Left cardiac atrium (tissue), 4 donors: ENCODE measurements at regions not wholly inside any gene's neighbourhood (a gene's known extent, or its start where the extent isn't known, plus 50 kb on each side); places are given as distances from the start of the nearest gene placed in this dataset.

ENCODE experiments used
- ATAC-seq, 2 donors: fragments of 200-7000 bp; cut with Tn5 transposase; one replicate each; pipeline ENCODE4 v1.9.1; 2020; ENCODE audit warnings: mild to moderate bottlenecking in 2 of 2, moderate library complexity in 2 of 2
- DNase-seq: peaks from one replicate; pipeline ENCODE4 v3.0.0-alpha.2; 2020
- intact Hi-C, 2 donors: fragments of 100-400 bp; cut with DNase I; formaldehyde crosslinking; loops; one replicate each; pipeline versions ENCODE4 v1.14.1 to v1.15.1; 2022 to 2023
- donor health status: DM: no; HTN: yes; CAD: no.
- donor health status: DM: no; HTN: yes; CAD: no; lungs with severe emphysema.
- donor health status: DM: yes; HTN: yes; CAD: no.
- donor health status: Dilated cardiomyopathy.

DNA sequence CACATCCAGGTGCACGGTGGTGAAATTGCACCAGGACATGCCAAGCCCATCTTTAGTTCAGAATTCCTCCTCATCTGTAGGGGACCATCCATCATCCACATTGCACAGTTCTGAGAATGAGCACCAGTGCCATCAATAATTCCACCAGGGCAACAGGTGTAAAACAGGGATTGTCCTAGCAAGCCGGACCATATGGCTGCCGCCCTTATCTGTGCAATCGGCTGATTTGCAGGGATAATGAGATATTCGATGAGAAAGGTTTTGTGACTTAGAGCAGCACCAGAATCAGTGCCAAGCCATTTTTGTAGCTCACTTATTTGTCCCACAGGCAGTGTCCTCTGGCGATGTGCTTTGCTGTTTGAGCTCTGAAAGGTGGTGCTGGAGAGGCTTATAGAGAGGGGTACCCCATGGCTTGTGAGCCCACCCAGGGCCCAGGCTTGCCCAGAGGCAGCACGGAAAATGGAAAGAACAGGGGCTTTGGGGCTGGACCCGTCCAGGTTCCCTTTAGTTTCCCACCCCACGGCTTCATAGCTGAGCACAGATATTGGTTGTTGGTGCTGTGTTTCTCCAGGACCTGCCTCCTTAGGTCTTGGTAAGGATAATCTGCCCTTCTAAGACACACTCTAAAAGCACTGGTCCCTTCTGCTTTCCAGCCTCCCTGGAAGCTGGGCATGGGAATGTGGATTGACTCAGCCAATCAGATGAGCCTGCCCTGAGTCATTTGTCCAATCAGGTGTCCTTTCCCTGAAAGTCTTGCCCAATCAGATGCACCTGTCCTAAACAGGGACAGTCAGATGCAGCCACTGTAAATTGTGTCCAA is 84.0 kb upstream of the SHANK2 start:
- DNase-seq = no peak
- intact Hi-C loops = no loop called here
- no peak for ATAC-seq

DNA sequence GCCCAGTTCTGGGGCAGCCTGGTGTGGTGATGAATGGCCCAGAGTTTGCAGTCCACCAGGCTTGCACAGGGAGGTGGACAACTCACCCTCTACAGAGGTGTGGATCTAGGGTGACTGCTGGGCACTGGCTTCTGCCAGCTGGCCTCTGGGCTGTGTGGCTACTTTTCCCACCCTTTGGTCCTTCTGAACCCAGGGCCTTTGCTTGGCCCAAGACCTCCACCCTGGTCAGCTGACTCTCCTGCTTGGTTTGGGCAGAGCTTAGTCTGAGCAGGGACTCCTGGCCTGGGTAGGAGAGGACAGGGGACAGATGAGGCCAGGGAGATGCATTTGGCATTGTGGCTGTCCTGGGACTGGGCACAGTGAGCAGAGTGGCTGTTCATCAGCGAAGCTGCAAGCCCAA is 83.0 kb upstream of the SHANK2 start:
- intact Hi-C loops = no loop called here
- DNase-seq (no peak), ATAC-seq (no peak)

DNA sequence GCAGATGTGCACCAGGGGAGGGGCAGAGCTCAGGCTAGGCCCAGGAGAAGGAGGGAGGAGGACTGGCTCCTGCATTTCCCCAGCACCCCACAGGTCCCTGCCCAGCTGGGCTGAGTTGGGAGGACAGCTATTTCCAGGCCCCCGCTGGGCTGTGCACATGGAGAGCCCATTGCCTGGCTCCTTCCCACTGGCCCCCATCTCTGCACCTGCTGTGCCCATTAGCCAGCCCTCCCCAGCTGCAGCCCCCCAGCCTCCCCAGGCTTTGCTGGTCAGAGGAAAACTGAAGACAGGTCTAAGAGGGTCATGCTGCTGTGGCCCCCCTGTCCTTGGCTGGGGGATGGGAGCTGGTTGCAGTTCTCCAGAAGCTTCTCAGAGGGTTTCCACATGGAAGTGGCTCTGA is 81.8 kb upstream of the SHANK2 start:
- ATAC-seq (no peak), DNase-seq (no peak)
- intact Hi-C loops = no loop called here

DNA sequence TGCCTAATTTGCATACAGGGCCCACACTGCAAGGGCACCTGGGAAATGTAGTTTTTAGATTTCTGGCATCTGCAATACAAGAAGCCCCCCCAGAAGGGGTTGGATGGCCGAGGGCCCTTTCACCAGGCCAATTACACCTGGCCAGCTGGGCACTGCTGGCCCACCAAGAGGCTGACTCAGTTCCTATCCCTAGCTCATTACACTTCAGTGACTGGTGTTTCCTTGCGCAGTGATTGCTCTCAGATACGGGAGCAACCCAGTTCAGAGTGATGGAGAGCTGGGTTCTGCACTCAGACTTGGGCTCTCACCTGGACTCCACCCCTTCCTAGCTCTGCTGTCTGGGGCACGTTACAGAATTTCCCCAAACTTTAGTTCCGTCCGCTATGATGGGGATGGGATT is 81.1 kb upstream of the SHANK2 start:
- no peak for DNase-seq
- no peak for ATAC-seq
- intact Hi-C loops = no loop called here

GRCh38 chr11:71332447-71332846 is 80.1 kb upstream of the SHANK2 start:
- ATAC-seq = no peak
- no peak for DNase-seq
- intact Hi-C loops = no loop called here

DNA sequence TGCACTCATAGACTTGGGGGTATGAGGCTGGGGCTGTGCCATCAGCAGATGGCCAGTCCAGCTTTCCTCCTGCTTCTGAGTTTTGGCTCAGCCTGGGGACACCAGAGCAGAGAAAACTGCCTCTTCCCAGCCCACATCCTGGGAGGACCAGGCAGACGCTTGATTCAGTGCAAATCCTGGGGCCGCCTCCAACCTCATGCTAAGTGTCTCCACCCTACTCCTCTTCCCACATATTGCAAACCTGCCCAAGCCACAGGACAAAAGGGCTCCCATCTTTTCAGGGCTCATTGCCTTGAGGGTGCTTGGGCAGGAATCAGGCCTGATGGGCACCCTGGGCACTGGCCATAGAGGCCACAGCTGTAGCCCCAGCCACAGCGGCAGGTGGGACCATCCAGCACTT is 79.7 kb upstream of the SHANK2 start:
- DNase-seq (no peak), ATAC-seq (no peak)

DNA sequence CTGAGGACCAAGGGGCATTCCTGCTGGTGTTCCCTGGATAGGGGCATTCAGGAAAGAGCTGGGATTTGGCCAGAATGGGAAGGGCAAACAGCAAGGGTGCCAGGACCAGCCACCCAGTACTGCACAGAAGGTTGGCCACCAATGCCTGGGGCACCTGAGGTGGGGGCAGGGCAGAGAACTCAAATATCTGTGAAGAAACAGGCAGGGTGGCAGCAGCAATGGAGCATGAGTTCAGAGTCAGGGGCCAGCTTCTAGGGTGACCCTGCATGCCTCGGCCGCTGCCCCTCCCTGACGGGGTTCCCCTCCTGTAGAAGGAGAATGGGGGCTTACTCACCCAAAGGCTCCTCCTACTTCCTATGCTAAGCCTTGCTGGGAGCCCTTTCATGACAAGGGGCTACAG is 79.3 kb upstream of the SHANK2 start:
- ATAC-seq (no peak), DNase-seq (no peak)
- intact Hi-C loops = no loop called here

More for the DNA sequence above, 79.7 kb upstream of the SHANK2 start:
- intact Hi-C loops = no loop called here

- intact Hi-C loops = no loop called here
- ATAC-seq (no peak), DNase-seq (no peak)
These were observed 78.6 kb upstream of the SHANK2 start for GRCh38 chr11:71330996-71331395.

GRCh38 chr11:71330349-71330748 is 78.0 kb upstream of the SHANK2 start:
- intact Hi-C loops = no loop called here
- DNase-seq (no peak), ATAC-seq (no peak)

DNA sequence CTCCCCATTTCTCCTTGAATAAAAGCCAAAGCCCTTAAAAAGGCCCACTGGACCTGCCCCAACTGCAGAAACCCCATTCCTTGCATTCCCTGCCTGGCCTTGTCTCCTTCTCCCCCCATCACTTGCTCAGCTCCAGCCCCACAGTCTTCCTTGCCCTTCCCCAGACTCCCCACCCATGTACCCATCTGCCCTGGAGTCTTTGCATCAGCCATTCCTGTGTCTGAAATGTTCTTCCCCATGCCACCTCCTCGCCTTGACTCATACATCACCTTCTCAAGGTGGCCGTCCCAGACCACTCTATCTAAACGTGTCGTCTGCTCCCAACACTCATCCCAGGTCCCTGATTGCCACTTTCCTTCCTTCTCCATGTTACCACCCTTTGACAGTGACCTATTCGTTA is 77.4 kb upstream of the SHANK2 start:
- intact Hi-C loops = no loop called here
- no peak for ATAC-seq
- DNase-seq = no peak

GRCh38 chr11:71329165-71329510 is 76.8 kb upstream of the SHANK2 start:
- no peak for DNase-seq
- intact Hi-C loops = no loop called here
- ATAC-seq = no peak

DNA sequence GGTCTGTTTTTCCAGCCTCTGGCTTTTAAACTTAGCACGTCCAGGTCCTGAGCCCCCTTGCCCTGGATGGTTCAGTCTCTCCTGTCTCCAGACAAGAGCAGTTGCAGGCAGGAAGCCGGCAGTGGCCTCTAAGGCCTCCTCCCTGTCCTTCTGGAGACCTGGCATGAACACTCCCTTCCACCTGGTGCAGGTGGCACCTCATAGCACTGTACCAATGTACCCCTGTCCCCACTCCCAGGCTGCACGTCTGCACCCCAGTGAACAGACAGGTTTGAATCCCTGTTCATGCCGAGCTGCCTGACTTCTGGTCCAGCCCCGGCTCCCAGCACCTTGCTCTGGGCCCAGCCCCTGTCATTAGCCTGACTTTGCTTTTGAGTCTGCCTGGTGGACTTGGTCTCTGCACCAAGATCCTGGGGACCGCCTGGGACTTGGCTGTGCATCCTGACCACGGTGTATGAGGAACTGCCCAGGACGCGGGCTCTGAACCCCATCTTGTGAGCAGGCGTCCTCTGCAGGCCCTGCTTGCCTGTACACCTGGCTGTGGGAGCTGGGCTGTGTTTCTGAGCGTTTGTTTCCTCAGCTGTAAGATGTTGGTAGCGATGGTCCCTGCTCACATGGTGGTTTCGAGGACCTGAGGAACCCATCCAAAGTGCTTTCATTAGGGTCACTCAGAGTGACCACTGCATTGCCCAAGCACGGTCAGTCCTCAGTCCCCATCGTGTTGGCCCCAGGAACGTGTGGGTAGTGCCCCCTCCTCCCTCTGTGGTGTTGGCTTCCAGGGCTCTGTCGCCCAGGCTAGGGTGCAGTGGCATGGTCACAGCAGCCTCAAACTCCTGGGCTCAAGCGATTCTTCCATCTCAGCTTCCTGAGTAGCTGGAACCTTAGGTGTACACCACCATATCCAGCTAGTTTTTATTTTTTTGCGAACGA is 75.0 kb upstream of the SHANK2 start:
- DNase-seq (no peak), ATAC-seq (no peak)
- intact Hi-C loops = no loop called here

DNA sequence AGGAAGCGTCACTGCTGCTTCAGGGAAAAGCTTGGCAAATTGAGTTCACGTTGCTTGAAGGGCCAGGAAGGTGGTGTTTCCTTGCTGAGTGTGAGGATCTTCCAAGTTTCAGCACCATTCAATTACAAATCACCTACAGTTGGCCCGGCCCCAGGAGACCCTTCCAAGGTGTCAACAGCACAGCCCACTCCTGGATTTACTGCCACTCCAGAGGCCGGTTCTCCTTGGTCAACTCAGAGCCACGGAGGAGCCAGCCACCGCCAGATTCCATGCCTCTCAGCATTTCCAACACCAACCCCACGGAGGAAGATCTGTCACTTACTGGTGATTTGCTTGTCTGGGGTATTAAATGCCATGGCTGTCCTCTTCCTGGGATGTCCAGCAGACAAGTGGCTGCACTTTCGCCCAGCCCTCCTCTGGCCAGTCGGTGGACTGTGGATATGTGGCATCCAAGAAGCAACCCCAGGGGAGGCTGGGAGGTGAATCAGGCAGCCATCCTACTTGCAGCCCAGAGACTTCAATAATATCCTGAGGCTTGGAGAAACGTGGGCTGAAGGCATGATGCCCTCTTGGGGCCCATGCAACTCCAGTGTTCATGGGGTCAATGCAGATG is 74.1 kb upstream of the SHANK2 start:
- no peak for ATAC-seq
- DNase-seq = no peak
- intact Hi-C loops = no loop called here

GRCh38 chr11:71325418-71326327 is 73.3 kb upstream of the SHANK2 start:
- no peak for ATAC-seq
- intact Hi-C loops = no loop called here
- DNase-seq = no peak

DNA sequence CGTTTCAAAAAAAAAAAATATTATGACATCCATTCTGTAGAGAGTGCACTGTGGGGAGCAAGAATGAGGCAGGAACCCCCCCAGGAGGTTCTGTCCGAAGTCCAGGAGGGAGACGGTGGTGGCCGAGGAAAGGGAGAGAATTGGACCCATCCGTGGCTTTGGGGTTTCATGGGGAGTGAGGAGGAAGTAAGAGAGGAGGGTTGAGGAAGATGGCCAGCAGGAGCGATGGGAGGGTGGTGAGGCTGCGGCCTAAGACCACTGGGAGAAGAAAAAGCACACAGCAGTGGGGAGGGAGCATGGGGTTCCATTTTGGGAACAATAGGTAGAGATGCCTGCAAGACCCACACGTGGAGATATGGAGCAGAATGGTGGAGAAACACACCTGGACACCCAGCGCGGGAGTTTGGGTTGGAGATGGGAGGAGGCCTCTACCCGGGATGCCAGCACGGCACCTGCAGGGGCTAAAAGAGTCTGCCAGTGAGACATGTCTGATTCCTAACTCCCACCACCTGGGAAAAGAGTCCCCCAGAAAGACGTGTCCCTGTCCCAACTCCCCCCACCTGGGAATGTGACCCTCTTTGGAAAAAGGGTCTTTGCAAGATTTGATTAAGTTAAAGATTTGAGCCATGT is 72.5 kb upstream of the SHANK2 start:
- intact Hi-C loops = loop anchor here in 1 of 2 donors (5.0 kb wide), 1 partner anchor 588 kb away; no protein-coding TSS in a partner anchor
- ATAC-seq (no peak), DNase-seq (no peak)

DNA sequence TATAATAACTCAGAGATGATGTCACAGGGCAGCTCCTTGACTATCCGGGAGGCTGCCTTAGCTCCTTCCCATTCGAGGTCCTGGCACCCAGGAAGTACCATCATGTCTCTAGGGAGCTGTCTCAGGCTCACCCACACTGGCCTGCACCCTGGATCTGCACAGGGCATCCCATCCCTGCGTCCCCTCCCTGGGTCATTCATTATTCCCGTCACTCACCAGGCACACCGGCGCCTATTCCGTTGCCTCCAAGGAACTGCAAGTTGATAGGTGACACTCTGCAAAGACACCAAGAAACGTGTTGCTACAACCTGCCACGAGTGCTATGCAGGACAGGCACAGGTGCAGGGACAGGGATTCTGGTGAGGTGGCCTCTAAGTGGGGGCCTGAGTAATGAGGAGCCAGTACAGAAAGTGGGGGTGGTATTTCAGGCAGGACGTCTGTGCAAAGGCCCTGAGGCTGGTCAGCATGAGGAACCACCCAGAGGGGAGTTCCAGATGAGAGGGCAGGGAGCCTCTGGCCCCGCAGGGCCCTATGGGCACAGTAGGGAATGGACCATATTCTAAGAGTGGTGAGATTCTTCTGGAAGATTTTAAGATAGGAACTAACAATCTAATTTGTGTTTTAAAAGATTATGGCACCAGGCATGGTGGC is 71.6 kb upstream of the SHANK2 start:
- ATAC-seq (no peak), DNase-seq (no peak)
- intact Hi-C loops = loop anchor here in 1 of 2 donors (5.0 kb wide), 1 partner anchor 587 kb away; no protein-coding TSS in a partner anchor

DNA sequence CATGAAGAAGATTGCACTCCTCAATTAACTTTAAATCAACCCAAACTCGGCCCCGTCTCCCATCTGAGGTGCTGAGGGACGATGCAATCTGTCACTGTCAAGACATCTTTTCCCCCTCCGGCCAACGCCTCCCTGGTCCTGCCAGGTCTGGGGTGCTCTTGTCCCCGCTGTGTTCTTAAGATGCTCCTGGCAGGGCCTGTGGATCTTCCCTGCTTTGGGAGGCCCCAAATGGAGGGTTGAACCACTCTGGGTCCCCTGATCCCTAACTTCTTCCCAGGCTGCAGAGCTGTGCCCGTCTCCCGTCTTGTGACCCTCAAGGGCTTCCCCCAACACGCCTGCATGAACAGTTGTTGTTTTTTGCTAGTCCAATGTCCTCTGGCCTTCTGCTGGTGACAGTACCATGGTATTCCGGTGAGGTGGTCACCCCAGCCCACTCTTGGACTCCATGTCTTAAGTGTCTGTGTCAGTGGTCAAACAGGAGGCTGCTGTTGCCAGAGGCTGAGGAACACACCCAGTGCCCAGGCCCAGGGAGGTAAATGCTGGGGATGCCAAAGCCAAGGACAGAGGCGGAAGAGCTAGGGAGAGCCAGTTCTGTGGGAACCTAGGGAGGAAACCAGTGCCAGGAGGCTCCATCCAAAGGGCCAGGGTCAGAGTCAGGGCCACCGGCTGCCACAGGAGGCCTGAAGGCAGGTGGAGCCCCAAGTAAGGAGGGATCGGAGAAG is 70.6 kb upstream of the SHANK2 start:
- no peak for ATAC-seq
- intact Hi-C loops = loop anchor here in 1 of 2 donors (5.0 kb wide), 1 partner anchor 586 kb away; no protein-coding TSS in a partner anchor
- no peak for DNase-seq
